ENCODE measurements at regions not wholly inside any gene's neighbourhood (a gene's known extent, or its start where the extent isn't known, plus 50 kb on each side); places are given as distances from the start of the nearest gene placed in this dataset.

DNA sequence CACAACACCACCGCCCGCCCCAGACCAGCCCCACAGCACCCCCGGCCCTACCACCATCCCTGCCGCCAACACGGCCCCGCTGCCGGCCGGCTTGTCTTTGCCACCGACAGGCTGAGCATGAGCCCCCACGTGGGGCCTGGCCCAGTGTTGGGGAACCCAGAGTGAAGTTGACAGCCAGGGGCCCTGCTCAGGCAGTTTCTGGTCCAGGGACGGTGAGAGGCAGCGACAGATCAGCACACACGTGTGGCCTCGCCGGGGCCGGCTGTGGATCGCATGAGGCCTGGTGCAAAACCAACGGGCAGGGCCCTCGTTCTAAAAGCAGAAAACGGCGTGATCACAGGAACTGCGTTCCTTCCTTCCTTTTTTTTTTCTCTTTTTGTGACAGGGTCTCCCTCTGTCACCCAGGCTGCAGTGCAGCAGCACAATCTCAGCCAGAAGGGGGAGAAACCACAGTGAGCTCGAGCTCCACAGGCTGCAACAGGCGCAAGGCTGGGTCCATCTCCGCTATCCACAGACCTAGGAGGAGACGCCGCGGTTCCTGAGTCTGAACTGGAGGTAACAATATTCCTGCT lies 50.5 kb upstream of the FBRSL1 start:
- no peak overlapping the region for H3K4me3 Mint-ChIP-seq
- peaks cover 78% of the 10 kb centered on the region for H3K4me1 Mint-ChIP-seq (ENCODE audit: low read depth)
- intact Hi-C loops (cut with micrococcal nuclease), result no loop called here
- no peaks in the 10 kb centered on the region for H3K9me3 Mint-ChIP-seq
- H3K36me3 Mint-ChIP-seq (ENCODE audit: low read depth), result no peaks in the 10 kb centered on the region
- H3K27me3 Mint-ChIP-seq, result peaks cover 56% of the 10 kb centered on the region
- H3K27ac Mint-ChIP-seq, result no peak overlapping the region

DNA sequence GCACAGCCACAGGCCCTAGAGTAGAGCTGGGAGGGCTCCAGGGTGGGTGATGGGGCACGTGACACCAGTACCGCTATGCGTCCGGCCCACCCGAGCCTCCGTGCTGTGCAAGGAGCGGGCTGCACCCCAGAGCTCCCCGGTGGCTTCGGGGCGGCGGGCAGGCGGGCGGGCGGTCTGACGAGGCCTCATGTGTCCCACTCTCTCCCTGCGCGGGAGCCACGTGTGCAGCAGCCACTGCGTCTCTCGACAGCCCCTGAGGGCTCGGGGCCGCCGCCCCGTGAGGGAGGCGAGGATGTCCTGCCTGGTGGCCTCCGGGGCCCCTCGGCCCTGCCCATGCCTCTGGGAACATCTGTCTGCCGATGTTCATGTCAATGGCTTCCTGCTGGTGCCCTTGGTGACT lies 51.2 kb upstream of the FBRSL1 start:
- intact Hi-C loops (cut with micrococcal nuclease), result no loop called here
- H3K36me3 Mint-ChIP-seq (ENCODE audit: low read depth), result no peaks in the 10 kb centered on the region
- peaks cover 71% of the 10 kb centered on the region for H3K4me1 Mint-ChIP-seq (ENCODE audit: low read depth)
- H3K9me3 Mint-ChIP-seq, result no peaks in the 10 kb centered on the region
- no peak overlapping the region for H3K4me3 Mint-ChIP-seq
- no peak overlapping the region for H3K27ac Mint-ChIP-seq
- peaks cover 61% of the 10 kb centered on the region for H3K27me3 Mint-ChIP-seq

DNA sequence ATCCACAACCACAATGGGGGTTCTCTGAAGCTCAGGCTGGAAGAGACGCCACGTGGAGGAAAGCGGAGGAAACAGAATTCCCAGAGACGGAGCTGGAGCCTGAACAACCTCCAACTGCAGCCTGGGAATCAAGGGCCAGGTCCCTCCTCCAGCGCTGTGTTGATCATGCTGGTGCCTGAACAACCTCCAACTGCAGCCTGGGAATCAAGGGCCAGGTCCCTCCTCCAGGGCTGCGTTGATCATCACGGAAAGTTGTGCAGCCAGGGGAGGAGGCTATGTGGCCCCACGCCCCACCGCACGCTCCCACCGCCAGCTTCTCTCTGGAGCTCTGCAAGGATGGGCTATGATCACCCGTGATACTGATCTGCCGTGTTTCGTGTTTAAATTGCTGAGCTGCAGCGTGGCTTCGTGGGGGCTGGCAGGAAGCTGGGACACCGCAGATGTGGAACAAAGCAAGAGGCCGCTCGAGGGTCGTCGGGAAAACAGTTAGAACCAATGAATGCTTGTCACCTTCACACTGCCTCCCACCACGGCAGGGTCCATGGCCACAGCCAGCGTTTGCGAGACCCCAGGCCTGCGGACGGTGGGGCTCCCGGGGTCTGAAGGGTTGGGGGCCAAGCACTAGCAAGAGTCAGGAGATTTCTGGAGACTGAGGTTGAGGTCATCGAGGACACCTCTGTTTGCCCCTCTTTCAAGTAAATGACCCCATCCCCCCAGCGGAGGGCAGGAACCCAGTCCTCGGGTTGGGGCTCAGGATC lies 51.8 kb upstream of the FBRSL1 start:
- Mint-ChIP-seq H3K27ac (peak overlapping the region; percentile 51), H3K36me3 (ENCODE audit: low read depth) (no peaks in the 10 kb centered on the region), H3K27me3 (peaks cover 65% of the 10 kb centered on the region), H3K4me3 (no peak overlapping the region), H3K9me3 (no peaks in the 10 kb centered on the region), H3K4me1 (ENCODE audit: low read depth) (peaks cover 68% of the 10 kb centered on the region)
- intact Hi-C loops (cut with micrococcal nuclease), result no loop called here

DNA sequence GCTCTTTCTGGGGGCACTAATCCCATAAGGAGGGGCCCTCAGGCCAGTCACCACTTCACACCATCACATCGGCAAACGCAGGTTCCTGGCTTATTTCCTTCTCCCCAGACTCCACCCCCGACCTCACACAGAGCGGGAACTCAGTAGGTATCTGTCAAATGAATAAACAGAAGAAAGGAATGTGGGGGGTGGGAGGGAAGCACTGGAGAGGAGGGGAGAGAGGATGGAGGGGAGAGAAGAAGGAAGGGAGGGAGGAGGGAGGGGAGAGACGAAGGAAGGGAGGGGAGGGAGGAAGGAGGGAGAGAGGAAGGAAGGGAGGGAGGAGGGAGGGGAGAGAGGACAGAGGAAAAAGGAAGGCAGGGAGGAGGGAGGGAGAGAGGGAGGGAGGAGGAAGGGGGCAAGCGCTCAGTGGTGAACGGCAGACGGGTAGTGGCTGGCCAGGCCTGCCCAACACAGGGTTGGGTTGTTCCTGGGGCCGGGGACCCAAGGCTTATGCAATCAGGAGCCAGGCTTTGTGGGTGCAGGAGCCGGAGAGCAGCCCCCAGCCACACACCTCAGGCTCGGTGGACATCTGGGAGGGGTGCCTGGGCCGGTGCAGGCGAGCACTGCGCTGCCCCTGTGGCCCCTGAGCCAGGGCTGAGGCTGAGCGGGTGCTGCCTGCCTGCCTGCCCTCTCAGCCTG lies 52.6 kb upstream of the FBRSL1 start:
- H3K4me1 Mint-ChIP-seq (ENCODE audit: low read depth), result peaks cover 65% of the 10 kb centered on the region

DNA sequence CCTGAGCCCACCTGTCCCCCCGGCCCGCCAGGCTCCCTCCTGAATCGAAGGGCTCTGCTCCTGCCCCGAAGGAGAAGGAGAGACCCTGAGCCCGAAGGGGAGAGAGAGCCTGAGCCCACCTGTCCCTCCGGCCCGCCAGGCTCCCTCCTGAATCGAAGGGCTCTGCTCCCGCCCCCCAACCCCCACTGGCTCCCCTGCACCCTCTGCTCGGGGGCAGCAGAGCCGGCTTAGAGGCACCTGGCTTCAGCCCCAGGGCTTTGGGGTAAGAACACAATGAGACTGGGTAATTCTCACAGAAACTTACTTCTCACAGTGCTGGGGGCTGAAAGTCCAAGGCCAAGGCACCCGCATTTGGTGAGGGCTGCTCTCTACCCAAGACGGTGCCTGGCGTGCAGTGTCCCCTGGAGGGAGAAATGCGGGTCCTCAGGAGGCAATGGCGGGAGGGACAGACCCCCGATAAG lies 53.1 kb upstream of the FBRSL1 start:
- intact Hi-C loops (cut with micrococcal nuclease), result no loop called here
- Mint-ChIP-seq H3K27me3 (peaks cover 67% of the 10 kb centered on the region), H3K27ac (no peak overlapping the region), H3K36me3 (ENCODE audit: low read depth) (no peaks in the 10 kb centered on the region), H3K4me1 (ENCODE audit: low read depth) (peaks cover 59% of the 10 kb centered on the region), H3K4me3 (no peak overlapping the region), H3K9me3 (no peaks in the 10 kb centered on the region)

More for the DNA sequence above, 52.6 kb upstream of the FBRSL1 start:
- H3K36me3 Mint-ChIP-seq (ENCODE audit: low read depth), result no peaks in the 10 kb centered on the region
- no peak overlapping the region for H3K4me3 Mint-ChIP-seq
- peak overlapping the region; percentile 51 for H3K27ac Mint-ChIP-seq
- intact Hi-C loops (cut with micrococcal nuclease), result no loop called here
- H3K9me3 Mint-ChIP-seq, result no peaks in the 10 kb centered on the region
- H3K27me3 Mint-ChIP-seq, result peaks cover 68% of the 10 kb centered on the region

DNA sequence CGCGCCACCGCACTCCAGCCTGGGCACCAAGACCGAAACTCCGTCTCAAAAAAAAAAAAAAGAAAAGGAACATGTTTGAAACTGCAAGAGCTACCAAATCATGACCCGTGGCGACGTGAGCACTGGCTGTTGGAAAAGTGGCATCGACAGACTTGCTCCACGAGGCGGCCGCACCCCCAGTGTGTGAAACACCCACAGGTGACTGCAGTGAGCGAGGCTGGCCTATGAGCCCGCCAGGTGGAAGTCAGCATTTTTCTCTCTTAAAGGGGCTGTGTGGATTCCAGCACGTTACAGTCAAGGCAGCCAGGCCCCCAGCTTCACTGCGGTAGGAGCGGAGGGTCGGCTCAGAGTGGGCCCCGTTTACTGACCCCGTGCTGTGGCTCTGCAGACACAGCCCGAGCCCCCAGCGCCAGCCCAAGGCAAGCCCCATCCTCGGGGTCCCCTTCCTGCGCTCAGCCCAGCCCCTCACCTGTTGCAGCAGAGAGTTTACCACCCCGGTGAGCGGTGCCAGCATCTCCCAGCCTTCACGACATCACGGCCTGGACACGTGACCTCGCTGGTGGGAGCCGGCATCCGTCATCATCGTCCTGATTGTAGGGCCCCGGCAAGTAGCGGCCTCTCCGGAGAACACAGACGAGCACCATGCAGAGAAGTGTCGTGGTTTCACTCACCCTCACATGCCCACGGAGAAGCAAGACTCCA lies 54.3 kb upstream of the FBRSL1 start:
- intact Hi-C loops (cut with micrococcal nuclease), result no loop called here
- Mint-ChIP-seq H3K27me3 (peaks cover 66% of the 10 kb centered on the region), H3K9me3 (no peaks in the 10 kb centered on the region), H3K27ac (peak overlapping the region; percentile 64), H3K36me3 (ENCODE audit: low read depth) (no peaks in the 10 kb centered on the region), H3K4me3 (no peak overlapping the region), H3K4me1 (ENCODE audit: low read depth) (peaks cover 49% of the 10 kb centered on the region)

DNA sequence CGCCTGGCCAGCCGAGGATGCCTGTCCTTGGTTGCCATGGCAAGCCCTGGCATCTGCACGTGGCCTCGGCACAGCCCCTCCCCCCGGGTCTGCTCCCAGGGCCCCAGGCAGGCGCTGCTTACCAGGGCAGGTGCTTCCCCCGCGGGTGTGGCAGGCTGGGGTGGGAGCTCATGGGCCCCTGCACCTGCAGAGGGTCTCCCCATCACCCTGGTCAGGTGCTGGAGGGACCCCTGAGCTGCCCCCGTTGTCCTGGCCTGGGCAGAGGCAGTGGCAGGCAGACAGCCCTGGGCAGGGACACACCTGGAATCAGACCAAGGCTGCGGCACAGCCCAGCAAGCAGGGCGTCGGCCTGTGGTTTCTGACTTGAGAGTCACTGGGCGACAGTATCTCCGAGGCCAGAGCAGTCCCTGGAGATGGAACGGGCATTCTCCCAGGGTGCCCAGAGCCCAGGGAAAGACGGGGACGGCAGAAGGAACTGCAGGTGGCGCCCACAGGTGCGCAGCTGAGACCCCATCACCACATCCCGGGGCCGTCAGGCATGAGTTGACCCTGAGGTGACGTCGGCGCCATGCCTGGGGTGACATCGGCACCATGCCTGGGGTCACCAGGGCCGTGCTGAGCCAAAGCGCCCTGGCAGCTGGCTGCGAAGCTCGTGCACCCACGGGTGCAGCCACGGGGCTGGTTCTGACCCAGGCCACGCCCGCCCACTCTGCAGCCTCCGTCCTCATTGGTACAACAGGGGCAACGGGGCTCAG lies 56.1 kb upstream of the FBRSL1 start:
- Mint-ChIP-seq H3K36me3 (ENCODE audit: low read depth) (no peaks in the 10 kb centered on the region), H3K27ac (no peak overlapping the region), H3K27me3 (peaks cover 67% of the 10 kb centered on the region), H3K9me3 (no peaks in the 10 kb centered on the region), H3K4me1 (ENCODE audit: low read depth) (peaks cover 50% of the 10 kb centered on the region), H3K4me3 (no peak overlapping the region)
- intact Hi-C loops (cut with micrococcal nuclease), result loop anchor here (5.0 kb wide), 1 partner anchor 33 kb away; no protein-coding TSS in a partner anchor

DNA sequence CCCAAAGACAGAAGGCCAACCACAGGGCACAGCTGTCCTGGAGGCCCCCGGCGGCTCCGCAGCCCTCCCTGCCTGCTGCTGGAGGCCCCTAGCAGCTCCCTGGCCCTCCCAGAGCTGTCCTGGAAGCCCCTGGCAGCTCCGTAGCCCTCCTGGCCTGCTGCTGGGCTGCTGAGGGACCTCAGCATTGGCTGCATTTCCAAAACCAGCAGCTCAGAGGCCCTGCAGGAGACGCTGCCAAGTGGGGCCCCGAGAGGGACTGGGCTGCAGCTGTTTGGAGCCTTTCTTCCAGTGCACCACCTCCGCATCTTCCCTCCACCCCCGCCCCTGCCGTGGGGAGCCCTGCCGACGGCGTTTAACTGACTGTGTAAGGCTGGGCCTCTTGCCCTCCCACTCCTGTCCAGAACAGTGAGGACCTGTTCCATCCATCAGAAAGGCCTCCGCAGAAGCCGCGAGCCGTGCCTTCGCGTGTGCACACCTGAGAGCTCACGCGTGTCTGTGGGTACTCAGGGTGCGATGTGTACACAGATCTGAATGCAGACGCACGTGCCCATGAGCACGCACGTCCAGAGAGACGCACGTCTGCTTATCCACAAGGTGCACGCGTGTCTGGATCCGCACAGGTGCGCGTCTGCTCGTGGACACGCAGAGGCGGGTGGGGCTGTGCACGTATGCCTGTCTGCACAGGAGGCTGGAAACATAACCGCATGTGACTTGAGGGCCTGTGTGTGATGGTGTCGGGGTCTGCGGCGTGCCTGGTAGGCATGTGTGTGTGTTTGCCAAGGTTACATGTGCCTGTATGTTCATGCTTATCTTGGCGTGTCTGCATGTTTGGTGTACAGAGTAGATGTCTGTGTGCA lies 57.0 kb upstream of the FBRSL1 start:
- Mint-ChIP-seq H3K36me3 (ENCODE audit: low read depth) (no peaks in the 10 kb centered on the region), H3K4me3 (no peak overlapping the region), H3K4me1 (ENCODE audit: low read depth) (peaks cover 53% of the 10 kb centered on the region), H3K27me3 (peaks cover 67% of the 10 kb centered on the region), H3K27ac (no peak overlapping the region), H3K9me3 (no peaks in the 10 kb centered on the region)
- intact Hi-C loops (cut with micrococcal nuclease), result loop anchor here (5.0 kb wide), 1 partner anchor 34 kb away; no protein-coding TSS in a partner anchor

DNA sequence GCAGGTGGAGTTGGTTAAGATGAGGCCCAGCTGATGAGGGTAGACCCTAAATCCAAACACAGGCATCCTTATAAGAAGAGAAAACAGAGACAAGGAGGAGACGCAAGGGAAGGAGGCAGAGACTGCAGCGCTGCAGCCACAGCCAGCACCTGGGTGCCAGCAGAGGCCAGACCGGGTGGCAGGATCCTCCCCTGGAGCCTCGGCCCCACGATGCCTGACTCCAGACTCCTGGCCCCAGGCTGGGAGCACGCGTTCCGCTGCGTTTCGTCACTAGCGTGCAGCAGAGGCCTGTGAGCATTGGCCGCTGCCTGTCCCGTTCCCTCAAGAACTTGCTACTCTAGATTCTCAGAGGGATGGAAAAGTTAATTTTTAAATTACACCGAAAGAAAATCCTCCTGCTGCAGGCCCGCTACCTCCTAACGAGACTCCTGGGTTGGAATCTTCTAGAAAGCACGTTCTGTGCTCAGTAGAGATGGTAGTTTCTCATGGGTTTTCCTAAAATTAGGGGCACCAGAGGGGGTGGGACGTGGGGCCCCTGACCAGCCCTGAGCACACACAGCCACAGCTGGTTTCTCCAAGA lies 57.7 kb upstream of the FBRSL1 start:
- no peak overlapping the region for H3K27ac Mint-ChIP-seq
- intact Hi-C loops (cut with micrococcal nuclease), result loop anchor here (5.0 kb wide), 1 partner anchor 35 kb away; no protein-coding TSS in a partner anchor
- peaks cover 49% of the 10 kb centered on the region for H3K4me1 Mint-ChIP-seq (ENCODE audit: low read depth)
- H3K36me3 Mint-ChIP-seq (ENCODE audit: low read depth), result no peaks in the 10 kb centered on the region
- no peak overlapping the region for H3K4me3 Mint-ChIP-seq
- H3K9me3 Mint-ChIP-seq, result no peaks in the 10 kb centered on the region
- H3K27me3 Mint-ChIP-seq, result peaks cover 65% of the 10 kb centered on the region

DNA sequence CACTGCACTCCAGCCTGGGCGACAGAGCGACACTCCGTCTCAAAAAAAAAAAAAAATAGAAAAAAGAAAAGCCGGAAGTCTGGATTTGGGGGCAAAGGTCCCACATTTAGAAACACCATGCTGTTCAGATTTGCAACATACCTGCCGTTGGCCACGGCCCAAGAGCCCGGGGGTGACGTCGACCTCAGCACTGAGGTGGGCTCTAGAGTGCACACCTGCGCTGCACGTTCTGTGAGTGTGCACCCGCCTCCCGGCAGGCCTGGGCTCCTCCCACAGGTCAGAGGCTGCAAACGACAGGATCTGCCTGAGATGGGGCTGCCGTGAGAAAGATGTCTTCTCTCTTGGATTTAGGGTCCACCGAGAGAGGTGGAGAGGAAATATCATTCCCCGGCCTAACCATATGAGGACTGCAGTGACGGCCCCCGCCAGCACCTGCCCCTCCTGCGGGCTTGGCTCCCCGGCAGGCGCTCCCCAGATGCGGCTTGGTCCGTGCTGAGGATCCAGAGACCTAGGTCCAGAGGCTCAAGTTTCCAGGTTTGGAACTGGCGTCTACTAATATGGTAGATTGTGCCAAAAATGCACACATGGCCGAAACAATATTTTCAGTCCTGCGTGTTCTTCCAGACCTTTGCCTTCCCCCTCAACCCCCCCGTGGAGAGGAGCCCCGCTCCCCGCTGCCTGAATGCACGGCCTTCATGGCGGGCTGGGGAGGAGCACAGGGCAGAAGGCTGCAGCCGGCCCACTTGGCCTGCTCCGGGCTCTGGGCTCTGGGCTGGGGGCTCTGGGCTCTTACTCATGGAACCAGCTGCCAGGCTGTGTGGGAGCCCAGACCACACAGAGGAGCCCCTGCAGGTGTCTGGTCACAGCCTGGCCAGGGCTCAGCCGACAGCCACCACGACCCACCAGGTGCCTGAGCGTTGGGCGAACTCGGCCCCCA lies 58.8 kb upstream of the FBRSL1 start:
- Mint-ChIP-seq H3K4me3 (no peak overlapping the region), H3K36me3 (ENCODE audit: low read depth) (no peaks in the 10 kb centered on the region), H3K9me3 (no peaks in the 10 kb centered on the region), H3K27ac (no peak overlapping the region), H3K27me3 (peaks cover 64% of the 10 kb centered on the region), H3K4me1 (ENCODE audit: low read depth) (peaks cover 38% of the 10 kb centered on the region)
- intact Hi-C loops (cut with micrococcal nuclease), result loop anchor here (5.0 kb wide), 1 partner anchor 36 kb away; no protein-coding TSS in a partner anchor

DNA sequence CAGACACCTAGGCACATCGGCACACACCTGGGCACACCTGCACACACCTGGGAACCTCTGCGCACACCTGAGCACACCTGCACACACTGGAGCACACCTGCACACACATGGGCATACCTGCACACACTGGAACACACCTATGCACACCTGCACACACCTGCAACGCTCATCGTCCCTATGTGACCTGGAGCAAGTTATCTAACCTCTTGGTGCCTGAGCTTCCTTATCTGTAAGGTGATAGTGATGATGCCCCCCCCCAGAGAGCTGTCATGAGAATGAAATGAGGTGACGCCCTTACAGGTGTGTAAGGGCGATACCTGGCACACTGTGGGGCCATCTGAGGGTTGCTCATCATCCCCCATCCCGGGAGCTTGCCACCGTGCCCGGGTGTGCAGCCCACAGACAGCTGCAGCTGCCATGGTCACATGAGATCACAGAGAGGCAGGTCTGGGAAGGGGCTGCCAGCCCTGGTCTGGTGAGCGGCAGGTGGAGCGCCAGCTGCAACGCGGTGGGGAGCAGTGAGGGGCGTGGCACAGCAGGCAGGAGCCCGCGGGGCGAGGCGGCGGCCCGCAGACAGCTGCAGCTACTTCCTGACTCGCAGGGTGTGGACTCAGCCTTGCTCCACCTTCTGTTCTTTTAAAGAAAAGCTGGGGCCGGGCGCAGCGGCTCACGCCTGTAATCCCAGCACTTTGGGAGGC lies 59.9 kb upstream of the FBRSL1 start:
- Mint-ChIP-seq H3K4me3 (peak overlapping the region; percentile 54), H3K27ac (peak overlapping the region; percentile 60), H3K27me3 (peaks cover 63% of the 10 kb centered on the region), H3K9me3 (no peaks in the 10 kb centered on the region), H3K4me1 (ENCODE audit: low read depth) (peaks cover 32% of the 10 kb centered on the region), H3K36me3 (ENCODE audit: low read depth) (no peaks in the 10 kb centered on the region)
- intact Hi-C loops (cut with micrococcal nuclease), result loop anchor here (5.0 kb wide), 1 partner anchor 37 kb away; no protein-coding TSS in a partner anchor

Measured in dendritic cell treated with granulocyte-macrophage colony-stimulating factor and Interleukin-4, amounts not matched to agents 40 ng/mL and 50 ng/mL, for 4 days (primary cell).